GM12878 (cell line): ENCODE measurements at regions not wholly inside any gene's neighbourhood (a gene's known extent, or its start where the extent isn't known, plus 50 kb on each side); places are given as distances from the start of the nearest gene placed in this dataset.

Experiments used
- ATAC-seq: fragments of 200-7000 bp; cut with Tn5 transposase; 3 replicates; pipeline ENCODE4 v1.9.1; 2020; ENCODE audit warnings: mild to moderate bottlenecking, moderate library complexity
- BruUV-seq: library from RNA; stranded (reverse); fragments of 400-500 nt; replicated peaks from 2 replicates; lab custom pipeline; 2021; lab: Mats Ljungman, UMichigan
- CTCF ChIA-PET: fragments of 300-600 bp; sonication (Branson Sonifier 250); formaldehyde crosslinking; extraction: SDS; loops from one replicate; lab custom pipeline; 2021; ENCODE audit warnings: inconsistent platforms; lab: Yijun Ruan, JAX
- POLR2A ChIA-PET: fragments of 350-600 bp; formaldehyde crosslinking; extraction: SDS; loops from one replicate; lab custom pipeline; 2021; ENCODE audit warnings: inconsistent platforms; lab: Charles Lee
- RAD21 ChIA-PET: fragments of 300-600 bp; sonication (Branson Sonifier 250); formaldehyde crosslinking; loops from one replicate; lab custom pipeline; 2023; ENCODE audit warnings: antibody characterized with exemption; ENCODE audit not compliant: unreplicated experiment; lab: Charles Lee
- SMC1A ChIA-PET: fragments of 300-600 bp; sonication (Branson Sonifier 250); formaldehyde crosslinking; loops from one replicate; lab custom pipeline; 2023; ENCODE audit not compliant: unreplicated experiment, uncharacterized antibody; lab: Charles Lee
- DNase-seq: peaks from one replicate; pipeline ENCODE4 v3.0.0-alpha.2; 2011; ENCODE audit warnings: low read depth, low spot score
- FAIRE-seq: peaks from 3 replicates; lab custom pipeline; 2011; peaks lifted over from hg19 to GRCh38; lab: Jason Lieb, UNC
- H2AFZ ChIP-seq: 2 replicates; pipeline ENCODE4 v1.6.0; 2011; ENCODE audit warnings: low read depth, low read length, control low read depth; ENCODE audit not compliant: control insufficient read depth
- H3K27ac ChIP-seq: 2 replicates; pipeline ENCODE4 v1.5.1; 2011; ENCODE audit warnings: control low read depth; ENCODE audit not compliant: control insufficient read depth, insufficient read depth
- H3K27me3 ChIP-seq, 2 experiments: replicated peaks in 1 of 2; 2 replicates each; pipeline versions ENCODE4 v1.6.0 to v1.6.1; 2011; ENCODE audit warnings: low read length in 1 of 2; ENCODE audit not compliant: control insufficient read depth in 2 of 2, insufficient read depth in 2 of 2
- H3K36me3 ChIP-seq, 2 experiments: 2 replicates each; pipeline ENCODE4 v1.5.1; 2011; ENCODE audit warnings: low read length in 1 of 2; ENCODE audit not compliant: control insufficient read depth in 2 of 2, insufficient read depth in 2 of 2
- H3K4me1 ChIP-seq: 2 replicates; pipeline ENCODE4 v1.6.1; 2011; ENCODE audit warnings: mild to moderate bottlenecking, low read length, moderate library complexity, mixed read lengths; ENCODE audit not compliant: control insufficient read depth, insufficient read depth
- H3K4me2 ChIP-seq: 2 replicates; pipeline ENCODE4 v1.6.0; 2011; ENCODE audit warnings: control low read depth; ENCODE audit not compliant: control insufficient read depth, insufficient read depth
- H3K4me3 ChIP-seq: fragments of 200-600 bp; sonication (generic); 2 replicates; pipeline ENCODE4 v1.5.1; 2016
- H3K79me2 ChIP-seq: 2 replicates; pipeline ENCODE4 v1.6.0; 2011; ENCODE audit warnings: low read length; ENCODE audit not compliant: control insufficient read depth, insufficient read depth
- H3K9ac ChIP-seq: 2 replicates; pipeline ENCODE4 v1.8.0; 2011; ENCODE audit warnings: low read length, control low read depth, mixed read lengths; ENCODE audit not compliant: control insufficient read depth, insufficient read depth
- H3K9me3 ChIP-seq: replicated peaks from 3 replicates; pipeline ENCODE4 v1.5.1; 2011; ENCODE audit warnings: mild to moderate bottlenecking, low read length; ENCODE audit not compliant: control insufficient read depth, insufficient read depth
- H4K20me1 ChIP-seq: 2 replicates; pipeline ENCODE4 v1.6.0; 2011; ENCODE audit not compliant: control insufficient read depth, insufficient read depth
- ASH2L ChIP-seq: fragments of 300-600, 200-600 bp; sonication (generic); IDR thresholded peaks from 2 replicates; pipeline ENCODE4 v1.6.1; 2017; ENCODE audit warnings: low read depth, mild to moderate bottlenecking, borderline replicate concordance
- BHLHE40 ChIP-seq, 2 experiments: fragments of 450-650 bp in 1 of 2; IDR thresholded peaks; 2 replicates each; pipeline ENCODE4 v1.6.1; 2011 to 2017; ENCODE audit warnings: low read depth in 2 of 2, borderline replicate concordance in 1 of 2, improper control_type of control experiment in 1 of 2, low read length in 1 of 2, mild to moderate bottlenecking in 1 of 2
- CHD2 ChIP-seq: IDR thresholded peaks from 2 replicates; pipeline ENCODE4 v1.6.1; 2011; ENCODE audit warnings: low read depth, low read length, improper control_type of control experiment, borderline replicate concordance
- HDAC6 ChIP-seq: fragments of 200-600 bp; sonication (generic); IDR thresholded peaks from one replicate; pipeline ENCODE4 v1.8.0; 2017; ENCODE audit warnings: antibody characterized with exemption; ENCODE audit not compliant: unreplicated experiment
- IKZF1 ChIP-seq: fragments of 450-650 bp; conservative IDR thresholded peaks from 2 replicates; pipeline ENCODE4 v1.6.1; 2017; ENCODE audit warnings: antibody characterized with exemption, mild to moderate bottlenecking
- IKZF2 ChIP-seq, 2 experiments: fragments of 450-650 bp; IDR thresholded peaks; 2 replicates each; pipeline ENCODE4 v1.6.1; 2017; ENCODE audit warnings: mild to moderate bottlenecking in 2 of 2, moderate library complexity in 2 of 2
- MAX ChIP-seq: IDR thresholded peaks from 2 replicates; pipeline ENCODE4 v1.6.1; 2012; ENCODE audit warnings: low read depth, low read length, improper control_type of control experiment
- NFXL1 ChIP-seq: fragments of 450-650 bp; IDR thresholded peaks from 2 replicates; pipeline ENCODE4 v1.6.1; 2017; ENCODE audit warnings: antibody characterized with exemption, mild to moderate bottlenecking, borderline replicate concordance
- NKRF ChIP-seq: fragments of 450-650 bp; conservative IDR thresholded peaks from 2 replicates; pipeline ENCODE4 v1.6.1; 2017; ENCODE audit warnings: mild to moderate bottlenecking, moderate library complexity
- NRF1 ChIP-seq: conservative IDR thresholded peaks from 2 replicates; pipeline ENCODE4 v1.6.1; 2011; ENCODE audit warnings: mild to moderate bottlenecking, low read depth, low read length, improper control_type of control experiment
- PAX5 ChIP-seq: IDR thresholded peaks from 2 replicates; pipeline ENCODE4 v1.6.1; 2011; ENCODE audit warnings: low read depth, low read length, borderline replicate concordance
- PAX8 ChIP-seq: fragments of 450-650 bp; IDR thresholded peaks from 2 replicates; pipeline ENCODE4 v1.6.1; 2017; ENCODE audit warnings: mild to moderate bottlenecking, moderate library complexity
- PBX3 ChIP-seq: IDR thresholded peaks from 2 replicates; pipeline ENCODE4 v1.6.1; 2011; ENCODE audit warnings: mild to moderate bottlenecking, low read depth, low read length, moderate library complexity; ENCODE audit not compliant: insufficient replicate concordance
- POLR2AphosphoS2 ChIP-seq: IDR thresholded peaks from 2 replicates; pipeline ENCODE4 v1.6.1; 2011; ENCODE audit warnings: low read depth, mild to moderate bottlenecking, low read length, improper control_type of control experiment, moderate library complexity
- POLR2AphosphoS5 ChIP-seq: IDR thresholded peaks from 2 replicates; pipeline ENCODE4 v1.6.1; 2011; ENCODE audit warnings: mild to moderate bottlenecking, low read length, inconsistent platforms
- RB1 ChIP-seq: fragments of 450-650 bp; formaldehyde crosslinking; IDR thresholded peaks from 2 replicates; pipeline ENCODE4 v1.6.1; 2017; ENCODE audit warnings: mild to moderate bottlenecking, borderline replicate concordance
- RBBP5 ChIP-seq: fragments of 200-600 bp; sonication (generic); conservative IDR thresholded peaks from 2 replicates; pipeline ENCODE4 v1.6.1; 2016
- RELB ChIP-seq: fragments of 450-650 bp; IDR thresholded peaks from 2 replicates; pipeline ENCODE4 v1.6.1; 2017; ENCODE audit warnings: low read depth, mild to moderate bottlenecking, moderate library complexity
- SRF ChIP-seq, 2 experiments: IDR thresholded peaks; 2 replicates each; pipeline ENCODE4 v1.6.1; 2011; ENCODE audit warnings: low read depth in 2 of 2, low read length in 2 of 2, mild to moderate bottlenecking in 1 of 2, moderate library complexity in 1 of 2
- SUPT20H ChIP-seq: IDR thresholded peaks from 2 replicates; pipeline ENCODE4 v1.6.1; 2011; ENCODE audit warnings: low read depth, mild to moderate bottlenecking, low read length, moderate library complexity, borderline replicate concordance; ENCODE audit not compliant: control insufficient read depth
- ZNF274 ChIP-seq: IDR thresholded peaks from one replicate; pipeline ENCODE4 v1.8.0; 2011; ENCODE audit not compliant: insufficient read length, insufficient read depth
- ZZZ3 ChIP-seq: IDR thresholded peaks from 2 replicates; pipeline ENCODE4 v1.6.1; 2011; ENCODE audit warnings: low read depth; ENCODE audit not compliant: control insufficient read depth, insufficient read length
- WGBS: methylation state at CpG from one replicate; pipeline ENCODE4 v1.1.6; 2016; ENCODE audit warnings: low lambda C conversion rate; ENCODE audit not compliant: insufficient replicate concordance, insufficient coverage; ENCODE audit errors: missing lambda C conversion rate; 5-methylcytosine and 5-hydroxymethylcytosine counted together
- in situ Hi-C: fragments of 300-500 bp; cut with MboI; formaldehyde crosslinking; loops from 9 replicates; pipeline ENCODE4 v1.14.3; 2018; ENCODE audit warnings: mixed read lengths
- intact Hi-C: fragments of 100-400 bp; cut with micrococcal nuclease; formaldehyde crosslinking; loops from one replicate; pipeline ENCODE4 v1.14.2; 2022; ENCODE audit not compliant: unreplicated experiment

GRCh38 chr13:106423530-106423929 lies 111.9 kb downstream of the EFNB2 start:
- no peak overlapping the region for H3K4me2 ChIP-seq
- FAIRE-seq (no peak), DNase-seq (no peak), ATAC-seq (peak; percentile 70)
- intact Hi-C loops, result no loop called here
- H3K79me2 ChIP-seq, result no peaks in the 10 kb centered on the region
- ChIA-PET SMC1A (interaction anchor here (1.1 kb wide), 1 partner anchor 22 kb away, joined by 3 read pairs; no protein-coding TSS in a partner anchor), CTCF (no interaction called here), RAD21 (no interaction called here), POLR2A (no interaction called here)
- 35% methylated on average over 7 of the region's 7 CpGs for WGBS
- no peak overlapping the region for H3K27ac ChIP-seq
- no peak overlapping the region for H3K4me3 ChIP-seq
- in situ Hi-C loops, result no loop called here
- H3K9ac ChIP-seq, result no peak overlapping the region
- H3K27me3 ChIP-seq, result no peaks in the 10 kb centered on the region
- H3K36me3 ChIP-seq, result no peaks in the 10 kb centered on the region
- no peaks in the 10 kb centered on the region for H3K4me1 ChIP-seq
- no peaks in the 10 kb centered on the region; the same call in 2 of the 3 replicates for H3K9me3 ChIP-seq
- no TSS peak for BruUV-seq
- H2AFZ ChIP-seq, result no peak overlapping the region
- H4K20me1 ChIP-seq, result no peaks in the 10 kb centered on the region
- no peak for TF ChIP-seq PAX8
- TF ChIP-seq HDAC6, result no peak
- TF ChIP-seq RELB, result peak; percentile 30; the same call in 1 of the 2 replicates
- TF ChIP-seq RBBP5, result no peak
- TF ChIP-seq NRF1, result no peak
- no peak for TF ChIP-seq IKZF2 (IDR thresholded peaks at IDR 0.05)
- no peak for TF ChIP-seq SRF (IDR thresholded peaks at IDR 0.05; ENCODE audit: low read depth in 2 of 2, low read length in 2 of 2)
- TF ChIP-seq ZNF274, result no peak
- TF ChIP-seq POLR2AphosphoS5, result no peak
- no peak for TF ChIP-seq POLR2AphosphoS2
- no peak for TF ChIP-seq NKRF
- peak; percentile 20 to 76; a peak in 3 of 4 replicates for TF ChIP-seq BHLHE40 (IDR thresholded peaks at IDR 0.05; ENCODE audit: borderline replicate concordance in 1 of 2, low read depth in 2 of 2, low read length in 1 of 2)
- no peak for TF ChIP-seq RB1
- no peak for TF ChIP-seq MAX
- no peak for TF ChIP-seq SUPT20H
- TF ChIP-seq IKZF1, result peak; percentile 35; the same call in 1 of the 2 replicates
- TF ChIP-seq ASH2L, result no peak
- no peak for TF ChIP-seq CHD2
- no peak for TF ChIP-seq ZZZ3
- no peak for TF ChIP-seq PBX3
- no peak for TF ChIP-seq PAX5
- no peak for TF ChIP-seq NFXL1
